ENCODE measurements at regions not wholly inside any gene's neighbourhood (a gene's known extent, or its start where the extent isn't known, plus 50 kb on each side); places are given as distances from the start of the nearest gene placed in this dataset.

GRCh38 chr12:111215881-111216280 lies 153.0 kb downstream of the PHETA1 start:
- 94% methylated on average over 12 of the region's 12 CpGs for WGBS (ENCODE audit: low lambda C conversion rate, missing lambda C conversion rate)
- H3K4me2 ChIP-seq = no peak overlapping the region
- no peaks in the 10 kb centered on the region for H3K36me3 ChIP-seq (replicated peaks; ENCODE audit: insufficient read depth, low read depth)
- H3K9me3 ChIP-seq (ENCODE audit: low read depth) = no peaks in the 10 kb centered on the region
- no peaks in the 10 kb centered on the region for H3K79me2 ChIP-seq
- peaks cover 7% of the 10 kb centered on the region for H3K27me3 ChIP-seq
- no peak overlapping the region for H2AFZ ChIP-seq
- H3K27ac ChIP-seq = no peak overlapping the region
- H3K4me3 ChIP-seq = no peak overlapping the region
- DNase-seq (ENCODE audit: low spot score) = no peak
- no peaks in the 10 kb centered on the region for H3K4me1 ChIP-seq (ENCODE audit: insufficient read depth)
- no peaks in the 10 kb centered on the region for H3K9me2 ChIP-seq (replicated peaks; ENCODE audit: insufficient read depth)
- TF ChIP-seq CTCF (IDR thresholded peaks at IDR 0.05; ENCODE audit: poor library complexity) (no peak), EZH2 (IDR thresholded peaks at IDR 0.05; ENCODE audit: borderline replicate concordance) (no peak), EZH2phosphoT487 (IDR thresholded peaks at IDR 0.05; ENCODE audit: low read depth, severe bottlenecking, unreplicated experiment) (no peak)
- no peaks in the 10 kb centered on the region for H4K20me1 ChIP-seq (ENCODE audit: insufficient read depth, poor library complexity, severe bottlenecking)

GRCh38 chr12:111214401-111214800 lies 154.5 kb downstream of the PHETA1 start:
- H3K9me2 ChIP-seq (replicated peaks; ENCODE audit: insufficient read depth) = no peaks in the 10 kb centered on the region
- no peak overlapping the region for H3K4me2 ChIP-seq
- no peaks in the 10 kb centered on the region for H3K4me1 ChIP-seq (ENCODE audit: insufficient read depth)
- H2AFZ ChIP-seq = no peak overlapping the region
- H3K27ac ChIP-seq = no peak overlapping the region
- DNase-seq (ENCODE audit: low spot score) = no peak
- peaks cover 7% of the 10 kb centered on the region for H3K27me3 ChIP-seq
- H3K79me2 ChIP-seq = no peaks in the 10 kb centered on the region
- TF ChIP-seq CTCF (IDR thresholded peaks at IDR 0.05; ENCODE audit: poor library complexity) (no peak), EZH2phosphoT487 (IDR thresholded peaks at IDR 0.05; ENCODE audit: low read depth, severe bottlenecking, unreplicated experiment) (no peak), EZH2 (IDR thresholded peaks at IDR 0.05; ENCODE audit: borderline replicate concordance) (no peak)
- H3K9me3 ChIP-seq (ENCODE audit: low read depth) = no peaks in the 10 kb centered on the region
- H3K4me3 ChIP-seq = no peak overlapping the region
- no peaks in the 10 kb centered on the region for H4K20me1 ChIP-seq (ENCODE audit: insufficient read depth, poor library complexity, severe bottlenecking)
- no peaks in the 10 kb centered on the region for H3K36me3 ChIP-seq (replicated peaks; ENCODE audit: insufficient read depth, low read depth)
- WGBS (ENCODE audit: low lambda C conversion rate, missing lambda C conversion rate) = 89% methylated on average over 16 of the region's 16 CpGs

- no peaks in the 10 kb centered on the region for H3K79me2 ChIP-seq
- no peak overlapping the region for H3K27ac ChIP-seq
- no peak for DNase-seq (ENCODE audit: low spot score)
- H2AFZ ChIP-seq = no peak overlapping the region
- 92% methylated on average over 5 of the region's 5 CpGs for WGBS (ENCODE audit: low lambda C conversion rate, missing lambda C conversion rate)
- no peaks in the 10 kb centered on the region for H3K9me2 ChIP-seq (replicated peaks; ENCODE audit: insufficient read depth)
- no peaks in the 10 kb centered on the region for H3K9me3 ChIP-seq (ENCODE audit: low read depth)
- no peaks in the 10 kb centered on the region for H3K36me3 ChIP-seq (replicated peaks; ENCODE audit: insufficient read depth, low read depth)
- no peak overlapping the region for H3K4me3 ChIP-seq
- H3K4me2 ChIP-seq = no peak overlapping the region
- peaks cover 7% of the 10 kb centered on the region for H3K27me3 ChIP-seq
- H3K4me1 ChIP-seq (ENCODE audit: insufficient read depth) = no peaks in the 10 kb centered on the region
- H4K20me1 ChIP-seq (ENCODE audit: insufficient read depth, poor library complexity, severe bottlenecking) = no peaks in the 10 kb centered on the region
- TF ChIP-seq CTCF (IDR thresholded peaks at IDR 0.05; ENCODE audit: poor library complexity) = no peak
- no peak for TF ChIP-seq EZH2 (IDR thresholded peaks at IDR 0.05; ENCODE audit: borderline replicate concordance)
- no peak for TF ChIP-seq EZH2phosphoT487 (IDR thresholded peaks at IDR 0.05; ENCODE audit: low read depth, severe bottlenecking, unreplicated experiment)
Measured at GRCh38 chr12:111213561-111213960, 155.3 kb downstream of the PHETA1 start.

Measured in hepatocyte (in vitro differentiated cells).